Epithelial cell of prostate (primary cell): ENCODE measurements at regions not wholly inside any gene's neighbourhood (a gene's known extent, or its start where the extent isn't known, plus 50 kb on each side); places are given as distances from the start of the nearest gene placed in this dataset.

Source experiments
- DNase-seq: peaks from one replicate; pipeline ENCODE4 v3.0.0-alpha.2; 2011; ENCODE audit warnings: low read depth, low spot score
- H3K27ac ChIP-seq: fragments of 450-650 bp; 2 replicates; pipeline ENCODE4 v1.5.1; 2017; ENCODE audit warnings: mild to moderate bottlenecking

DNA sequence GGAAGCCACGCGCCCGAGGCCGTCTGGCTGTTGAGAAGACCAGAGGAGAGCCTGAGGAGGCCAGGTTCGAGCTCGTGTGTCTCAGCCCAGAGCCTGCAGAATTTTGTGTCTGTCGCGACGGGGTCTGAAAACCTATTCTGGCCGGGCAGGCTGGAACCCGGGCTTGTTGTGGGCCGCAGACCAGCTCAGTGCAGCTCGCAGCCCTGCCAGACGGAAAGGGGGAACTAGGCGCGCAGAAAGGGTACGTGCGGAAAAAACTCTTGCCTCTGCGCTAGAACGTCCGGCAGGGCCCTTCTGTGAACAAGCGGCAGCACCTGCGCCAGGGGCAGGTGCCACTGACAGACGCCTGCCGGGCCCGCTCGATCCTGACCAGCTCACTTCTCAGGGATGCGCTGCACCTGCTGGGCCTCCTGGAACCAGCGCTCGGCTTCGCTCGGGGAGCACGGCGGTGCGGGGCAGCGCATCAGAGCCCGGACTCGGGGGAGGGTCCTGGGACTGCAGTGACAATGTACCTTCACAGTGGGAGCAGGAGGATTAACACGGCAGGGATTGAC lies 409.3 kb downstream of the BRD1 start:
- H3K27ac ChIP-seq = no peak overlapping the region
- no peak for DNase-seq

DNA sequence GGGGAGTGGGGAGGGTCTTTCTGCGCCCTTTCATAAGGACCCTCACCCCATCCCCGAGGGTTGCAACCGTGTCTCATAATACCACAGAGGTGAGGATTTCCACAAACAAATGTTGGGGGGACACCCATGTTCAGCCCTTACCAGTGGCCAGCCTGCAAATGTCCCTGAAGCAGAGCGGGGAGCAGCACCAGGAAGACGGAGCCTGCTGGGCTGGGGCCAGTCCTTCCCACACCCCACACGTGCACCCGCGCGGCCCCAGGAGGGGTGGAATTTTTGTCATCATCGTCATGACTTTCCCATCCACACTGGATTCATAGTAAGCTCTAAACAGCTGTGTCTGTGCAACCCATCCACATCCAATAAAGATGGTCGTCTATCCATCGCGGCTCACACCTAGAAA lies 409.8 kb downstream of the BRD1 start:
- DNase-seq = no peak
- no peak overlapping the region for H3K27ac ChIP-seq

DNA sequence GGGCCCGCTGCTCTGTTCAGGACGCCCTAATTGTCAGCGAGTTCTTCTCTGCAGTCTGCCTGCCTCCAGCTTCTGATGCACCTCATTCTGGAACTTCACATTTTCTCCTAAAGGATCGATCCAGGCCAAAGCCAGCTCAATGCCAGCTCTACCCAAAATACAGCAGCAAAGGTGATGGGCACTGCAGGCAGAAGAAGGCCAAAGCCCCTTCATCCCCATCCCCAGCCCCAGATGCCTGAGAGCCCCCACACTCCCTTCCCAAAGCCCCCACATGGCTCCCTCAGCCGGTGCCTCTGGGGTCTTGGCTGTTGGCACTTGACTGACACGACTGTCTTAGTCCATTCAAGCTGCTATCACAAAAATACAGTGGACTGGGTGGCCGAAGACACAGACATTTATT lies 410.3 kb downstream of the BRD1 start:
- DNase-seq = no peak
- H3K27ac ChIP-seq = no peak overlapping the region

DNA sequence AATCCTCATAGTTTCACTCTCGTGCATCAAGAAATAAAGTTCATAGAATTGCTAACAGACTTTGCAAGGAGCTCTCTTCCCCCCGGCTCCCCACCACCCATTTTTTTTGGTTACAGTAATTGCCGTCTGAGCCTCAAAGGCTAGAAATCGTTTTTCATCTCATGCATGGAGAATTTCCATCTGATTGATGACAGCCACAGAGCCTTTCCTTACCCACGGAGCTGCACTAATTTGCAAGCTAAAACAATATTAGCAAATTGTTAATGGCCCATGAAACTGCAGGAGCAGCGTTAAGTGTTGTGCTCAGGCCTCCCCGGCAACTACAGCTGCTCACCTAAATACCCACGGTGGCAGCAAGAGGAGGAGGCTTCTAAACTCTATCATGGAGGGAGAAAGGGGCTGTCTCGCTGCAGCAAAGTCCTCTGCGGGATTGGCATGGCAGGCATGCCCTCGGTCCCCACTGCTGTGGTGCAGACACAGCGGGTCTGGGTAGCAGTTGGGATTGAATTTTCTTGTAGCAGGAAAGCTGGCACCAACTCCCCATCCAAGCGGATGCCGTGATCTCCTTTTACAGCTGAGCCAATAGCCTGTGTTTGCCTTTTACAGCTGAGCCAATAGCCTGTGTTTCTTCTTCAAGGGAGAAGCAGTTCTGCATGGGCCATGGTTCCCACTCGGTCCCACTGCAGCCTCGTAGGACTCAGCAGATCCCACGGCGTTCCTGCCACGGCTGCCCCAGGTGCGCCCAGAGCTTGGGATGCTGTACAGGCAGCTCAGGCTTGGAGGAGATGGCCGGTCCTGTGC lies 412.3 kb downstream of the BRD1 start:
- DNase-seq = no peak
- H3K27ac ChIP-seq = no peak overlapping the region

DNA sequence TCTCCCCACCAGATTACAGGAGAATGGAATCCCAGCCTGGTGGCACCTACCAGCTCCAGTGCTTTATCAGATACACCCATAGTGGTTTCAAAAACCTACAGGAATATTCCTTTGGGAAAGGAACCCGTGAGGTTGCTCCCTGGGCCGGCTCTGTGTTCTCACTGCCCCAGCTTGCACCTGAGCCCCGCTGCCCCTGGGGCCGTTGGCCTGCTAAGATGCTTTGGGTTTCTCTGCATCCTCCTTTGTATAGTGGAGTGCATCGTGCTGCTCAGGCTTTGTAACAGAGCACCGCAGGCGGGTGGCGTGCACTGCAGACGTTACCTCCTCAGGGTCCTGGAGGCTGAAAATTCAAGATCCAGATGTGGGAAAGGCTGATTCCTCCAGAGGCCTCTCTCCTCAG lies 414.1 kb downstream of the BRD1 start:
- no peak for DNase-seq
- no peak overlapping the region for H3K27ac ChIP-seq

DNA sequence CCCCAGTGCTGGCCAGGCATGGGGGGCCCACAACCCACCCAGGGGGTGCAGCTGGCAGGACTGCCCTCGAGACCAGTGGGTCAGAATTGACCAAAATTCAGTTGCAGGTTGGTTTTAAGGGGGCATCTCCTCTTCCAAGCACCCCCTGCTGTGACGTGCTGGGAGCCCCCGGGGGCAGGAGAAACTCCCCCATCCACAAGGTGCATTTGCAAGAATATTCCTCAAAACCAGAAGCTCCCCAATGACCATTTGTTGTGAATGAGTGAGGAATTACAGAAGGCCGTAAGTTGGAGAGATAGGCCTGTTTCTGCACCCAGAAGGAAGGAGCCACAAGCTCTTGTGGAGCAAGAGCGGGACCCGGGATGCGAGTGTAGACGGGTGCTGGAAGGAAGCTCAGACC lies 414.5 kb downstream of the BRD1 start:
- H3K27ac ChIP-seq = no peak overlapping the region
- DNase-seq = no peak

DNA sequence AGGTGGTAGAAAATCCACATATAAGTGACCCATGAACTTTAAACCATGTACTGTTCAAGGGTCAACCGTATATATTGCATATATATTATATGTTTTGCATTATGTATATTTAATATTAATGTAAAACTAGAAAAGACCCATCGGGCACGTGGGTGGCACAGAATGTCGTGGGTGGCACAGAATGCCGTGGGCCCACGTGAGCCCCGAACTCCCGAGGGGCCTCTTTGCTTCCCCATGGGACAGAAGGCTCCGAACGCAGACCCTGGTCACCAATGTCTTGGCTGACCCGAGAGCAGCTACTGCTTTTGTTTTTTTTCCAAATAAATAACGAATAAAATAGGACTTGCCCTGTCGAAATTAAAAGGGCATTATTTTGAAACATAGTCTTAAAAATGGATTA lies 415.4 kb downstream of the BRD1 start:
- no peak for DNase-seq

DNA sequence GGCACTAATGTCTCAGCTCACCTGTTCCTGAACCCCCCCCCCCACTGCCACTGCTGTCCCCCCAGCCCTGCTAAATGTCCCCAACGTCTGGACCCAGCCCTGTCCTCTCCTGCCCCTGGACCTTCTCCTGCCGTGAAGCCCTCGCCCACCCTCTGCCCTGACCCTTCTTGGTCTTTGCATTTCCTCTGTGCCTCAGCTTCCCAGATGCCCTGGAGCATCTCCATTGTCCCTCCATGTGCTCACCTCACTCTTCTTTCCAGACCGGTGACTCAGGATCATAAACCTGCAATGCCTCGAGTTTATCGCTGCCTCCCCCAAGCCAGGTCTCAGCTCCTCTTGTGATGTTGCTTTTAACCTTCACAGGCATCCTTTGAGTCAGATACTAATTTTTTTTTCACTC lies 416.4 kb downstream of the BRD1 start:
- no peak for DNase-seq
- no peak overlapping the region for H3K27ac ChIP-seq

More for the DNA sequence above, 415.4 kb downstream of the BRD1 start:
- no peak overlapping the region for H3K27ac ChIP-seq

DNA sequence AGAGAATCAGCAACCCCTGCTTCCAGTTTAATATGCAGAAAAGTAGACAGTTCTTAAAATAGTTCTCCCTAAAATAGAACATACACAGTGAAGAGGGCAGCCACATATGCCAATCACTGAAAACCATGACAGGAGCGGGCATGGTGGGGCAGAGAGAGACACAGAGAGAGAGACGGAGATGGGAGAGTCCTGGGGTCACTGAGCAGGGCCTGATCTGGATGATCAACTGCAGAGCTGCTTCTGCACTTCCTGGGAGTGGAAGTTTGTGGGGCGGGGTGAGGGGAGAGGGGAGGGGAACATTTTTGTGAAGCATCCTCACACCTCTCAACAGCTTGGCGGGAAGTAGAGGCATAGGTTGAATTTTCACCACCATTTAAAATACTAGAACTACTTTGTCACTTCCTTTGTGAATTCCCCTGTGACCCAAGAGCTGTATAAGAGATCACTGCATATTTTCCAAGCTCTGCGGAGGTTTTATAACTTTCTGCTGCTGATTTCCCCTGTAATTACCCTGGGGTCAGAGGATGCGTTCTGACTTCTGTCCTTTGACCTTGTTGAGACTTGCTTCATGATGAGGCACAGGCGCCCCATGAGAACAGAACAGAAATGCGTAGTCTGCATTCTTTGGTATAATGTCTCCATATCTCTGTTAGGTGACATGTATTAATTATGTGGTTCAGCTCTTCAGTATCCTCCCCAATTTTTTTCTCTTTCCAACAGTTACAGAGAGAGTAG lies 419.4 kb downstream of the BRD1 start:
- DNase-seq = no peak
- no peak overlapping the region for H3K27ac ChIP-seq

DNA sequence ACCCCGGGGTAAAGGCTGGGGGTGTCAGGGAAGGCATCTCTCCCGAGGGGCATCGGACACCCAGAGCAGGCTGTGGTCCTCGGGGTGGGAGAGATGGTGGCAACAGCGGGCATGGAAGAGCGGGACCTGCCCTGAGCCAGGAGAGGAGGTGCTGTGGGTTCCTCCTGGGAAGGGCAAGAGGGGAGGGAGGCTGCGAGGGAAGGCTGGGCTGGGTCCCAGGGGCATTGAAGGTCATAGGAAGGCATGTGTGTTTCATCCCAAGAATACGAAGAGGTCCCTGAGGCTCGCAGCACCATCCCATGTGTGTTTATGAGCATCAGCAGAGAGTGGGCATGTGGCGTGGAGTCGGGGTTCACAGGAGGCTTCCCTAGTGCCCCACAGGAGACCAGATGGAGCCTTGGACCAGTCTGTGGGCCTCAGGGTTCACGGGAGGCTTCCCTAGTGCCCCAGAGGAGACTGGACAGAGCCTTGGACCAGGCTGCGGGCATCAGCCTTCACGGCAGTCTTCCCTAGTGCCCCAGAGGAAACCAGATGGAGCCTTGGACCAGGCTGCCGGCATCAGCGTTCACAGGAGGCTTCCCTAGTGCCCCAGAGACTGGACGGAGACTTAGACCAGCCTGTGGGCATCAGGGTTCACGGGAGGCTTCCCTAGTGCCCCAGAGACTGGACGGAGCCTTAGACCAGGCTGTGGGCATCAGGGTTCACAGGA lies 420.6 kb downstream of the BRD1 start:
- H3K27ac ChIP-seq = no peak overlapping the region
- DNase-seq = no peak

DNA sequence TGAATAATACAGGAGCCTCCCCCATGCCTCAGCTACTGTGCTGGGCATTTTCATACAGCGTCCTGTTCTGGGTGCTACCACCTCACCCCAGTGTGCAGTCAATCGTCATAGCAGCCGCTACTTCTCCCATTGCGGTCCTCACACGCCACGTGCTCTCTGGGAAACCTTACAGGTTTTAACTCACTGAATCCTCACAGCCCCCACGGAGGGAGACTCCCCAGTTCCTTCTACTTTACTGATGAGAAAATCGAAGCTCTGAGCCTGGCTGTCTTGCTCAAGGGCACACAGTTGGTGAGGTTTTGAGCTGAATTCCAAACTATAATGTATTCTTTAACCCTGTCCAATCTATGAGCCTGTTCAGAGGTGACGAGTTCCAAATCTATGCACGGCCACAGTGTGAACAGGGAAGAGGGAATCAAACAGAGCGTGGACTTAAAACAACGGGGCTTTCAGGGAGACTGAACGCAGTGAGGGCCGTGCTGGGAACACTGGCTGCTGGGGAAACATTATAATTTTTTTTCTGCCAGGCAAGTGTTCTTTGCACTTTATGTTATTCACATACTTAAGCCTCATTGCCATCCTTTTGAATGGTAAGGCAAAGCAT lies 421.5 kb downstream of the BRD1 start:
- H3K27ac ChIP-seq = no peak overlapping the region
- no peak for DNase-seq

DNA sequence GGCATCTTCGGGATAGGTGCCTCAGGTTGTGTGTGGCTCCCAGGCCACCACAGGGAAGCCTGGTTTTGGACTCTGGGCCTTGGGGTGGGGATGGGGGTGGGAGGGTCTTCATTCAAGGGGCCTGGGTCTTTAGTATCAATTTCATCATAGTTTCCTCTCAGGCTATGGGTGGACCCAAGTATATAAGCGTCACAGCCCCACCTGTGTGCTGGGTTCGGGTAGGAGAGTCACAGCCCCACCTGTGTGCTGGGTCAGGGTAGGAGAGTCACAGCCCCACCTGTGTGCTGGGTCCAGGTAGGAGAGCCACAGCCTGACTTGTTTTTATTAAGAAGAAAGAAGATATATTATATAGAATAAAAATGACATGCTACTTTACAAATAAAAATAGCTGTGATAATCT lies 422.1 kb downstream of the BRD1 start:
- H3K27ac ChIP-seq = no peak overlapping the region
- no peak for DNase-seq

DNA sequence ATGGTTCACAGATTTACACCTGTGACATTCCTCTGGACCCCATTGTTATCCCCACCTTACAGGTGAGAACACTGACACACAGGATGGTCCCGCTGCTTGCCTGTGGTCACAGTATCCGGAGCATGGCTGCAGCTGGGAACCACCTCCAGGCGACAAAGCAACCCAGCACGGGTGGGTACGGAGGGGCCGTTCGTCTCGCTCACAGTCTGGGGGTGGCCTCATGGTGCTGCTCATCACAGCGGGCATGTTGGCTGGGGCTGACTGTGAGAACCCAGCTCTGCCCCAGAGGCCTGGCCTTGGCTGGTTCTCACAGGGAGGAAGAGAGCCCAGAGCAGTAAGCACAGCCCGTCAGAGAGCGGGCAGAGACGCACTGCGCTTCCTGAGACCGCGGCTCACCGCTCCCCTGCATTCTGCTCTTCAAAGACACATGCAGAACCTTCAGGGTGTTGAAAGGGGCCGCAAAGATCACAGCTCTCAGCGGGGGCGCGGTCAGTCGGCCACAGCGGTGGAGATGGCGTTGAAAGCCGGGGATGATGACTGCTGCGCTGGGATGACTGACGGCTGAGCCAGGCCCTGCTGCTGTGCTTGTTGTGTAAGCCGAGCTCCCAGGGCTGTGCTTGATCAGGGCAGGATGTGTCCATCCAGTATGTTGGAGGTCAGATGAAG lies 423.0 kb downstream of the BRD1 start:
- no peak for DNase-seq
- no peak overlapping the region for H3K27ac ChIP-seq

DNA sequence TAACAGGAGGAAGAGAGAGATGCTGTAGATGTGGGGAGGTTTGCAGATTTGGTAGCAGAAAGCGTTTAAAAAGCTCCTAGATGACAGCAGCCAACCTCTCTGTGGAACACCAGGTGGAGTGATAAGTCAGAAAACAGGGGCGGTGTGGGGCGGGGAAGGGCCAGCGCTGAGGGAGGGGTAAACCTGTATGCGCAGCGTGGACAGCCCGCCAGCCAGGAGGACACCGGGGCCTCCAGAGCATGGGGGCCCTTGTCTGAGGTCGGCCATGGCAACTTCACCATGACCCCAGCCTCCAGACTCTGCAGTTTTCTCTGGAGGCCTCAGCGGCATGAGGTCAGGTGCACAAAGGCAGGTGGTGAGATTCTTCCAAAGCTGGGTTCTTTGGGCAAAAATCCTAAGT lies 423.7 kb downstream of the BRD1 start:
- no peak for DNase-seq
- no peak overlapping the region for H3K27ac ChIP-seq

DNA sequence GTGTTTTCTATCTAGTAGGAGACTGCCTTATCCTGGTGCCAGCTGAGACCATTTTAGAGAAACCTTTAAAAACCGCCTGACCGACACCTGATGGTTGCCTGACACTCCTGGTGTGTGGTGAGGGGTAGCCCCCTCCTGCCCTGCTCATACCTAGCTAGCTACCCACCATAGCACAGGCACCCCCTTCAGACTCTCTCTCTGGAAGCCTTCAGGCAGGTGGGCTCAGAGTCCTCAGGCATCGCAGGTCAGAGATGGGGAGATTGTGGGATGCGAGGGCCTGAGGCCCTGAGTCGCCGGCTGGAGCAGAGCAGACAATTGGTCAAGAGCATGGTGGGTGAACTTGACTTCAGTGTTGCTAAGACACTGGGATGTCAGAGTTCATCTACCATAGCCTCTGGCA lies 424.6 kb downstream of the BRD1 start:
- no peak for DNase-seq
- H3K27ac ChIP-seq = no peak overlapping the region

DNA sequence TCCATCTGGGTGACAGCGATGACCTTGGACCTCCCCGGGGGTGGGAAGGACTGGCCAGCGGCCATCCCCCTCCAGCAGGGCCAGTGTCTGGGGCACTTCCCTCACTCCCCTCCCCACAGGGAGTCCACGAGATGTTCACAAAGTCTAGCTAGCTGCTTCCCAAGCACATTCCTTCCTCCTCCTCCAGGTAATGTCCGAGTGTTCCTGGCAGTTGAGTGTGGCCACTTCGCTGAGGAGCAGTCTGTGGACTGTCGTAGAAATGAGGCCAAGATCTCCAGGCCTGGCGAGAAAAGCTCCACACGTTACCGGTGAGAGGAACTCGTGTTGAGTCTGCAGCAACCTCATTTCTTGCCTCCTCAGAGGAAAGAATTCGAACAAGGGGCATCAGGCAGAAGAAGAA lies 425.5 kb downstream of the BRD1 start:
- H3K27ac ChIP-seq = no peak overlapping the region
- no peak for DNase-seq

DNA sequence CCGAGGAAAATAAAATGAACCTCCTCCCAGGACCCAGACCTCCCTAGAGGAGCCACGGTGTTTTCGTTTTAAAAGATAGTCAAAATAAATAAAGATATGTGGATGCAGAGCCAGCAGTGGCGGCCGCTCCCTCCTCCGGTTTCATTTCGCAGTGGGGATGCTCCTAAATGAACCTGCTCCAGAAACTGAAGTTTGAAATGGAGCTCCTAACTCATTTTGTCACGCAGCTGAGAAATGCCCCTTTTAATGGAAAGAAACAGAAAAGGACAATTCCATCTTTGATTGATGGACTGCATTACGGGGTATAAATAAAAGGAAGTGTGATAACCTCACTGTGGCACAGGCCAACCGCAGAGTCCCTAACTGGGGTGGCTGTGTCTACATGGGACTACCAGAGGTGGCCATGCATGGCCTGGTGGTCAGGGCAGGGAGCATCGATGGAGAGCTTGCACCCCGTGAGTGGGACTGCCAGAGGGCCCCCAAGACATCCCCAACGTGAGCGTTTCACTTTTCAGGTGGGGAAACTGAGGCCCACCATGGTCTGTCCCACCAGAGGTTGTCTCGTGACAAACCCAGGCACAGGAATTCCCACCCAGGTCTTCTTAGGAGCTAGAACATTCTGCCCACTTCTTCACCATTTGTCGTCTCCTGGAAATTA lies 426.6 kb downstream of the BRD1 start:
- no peak overlapping the region for H3K27ac ChIP-seq
- no peak for DNase-seq

DNA sequence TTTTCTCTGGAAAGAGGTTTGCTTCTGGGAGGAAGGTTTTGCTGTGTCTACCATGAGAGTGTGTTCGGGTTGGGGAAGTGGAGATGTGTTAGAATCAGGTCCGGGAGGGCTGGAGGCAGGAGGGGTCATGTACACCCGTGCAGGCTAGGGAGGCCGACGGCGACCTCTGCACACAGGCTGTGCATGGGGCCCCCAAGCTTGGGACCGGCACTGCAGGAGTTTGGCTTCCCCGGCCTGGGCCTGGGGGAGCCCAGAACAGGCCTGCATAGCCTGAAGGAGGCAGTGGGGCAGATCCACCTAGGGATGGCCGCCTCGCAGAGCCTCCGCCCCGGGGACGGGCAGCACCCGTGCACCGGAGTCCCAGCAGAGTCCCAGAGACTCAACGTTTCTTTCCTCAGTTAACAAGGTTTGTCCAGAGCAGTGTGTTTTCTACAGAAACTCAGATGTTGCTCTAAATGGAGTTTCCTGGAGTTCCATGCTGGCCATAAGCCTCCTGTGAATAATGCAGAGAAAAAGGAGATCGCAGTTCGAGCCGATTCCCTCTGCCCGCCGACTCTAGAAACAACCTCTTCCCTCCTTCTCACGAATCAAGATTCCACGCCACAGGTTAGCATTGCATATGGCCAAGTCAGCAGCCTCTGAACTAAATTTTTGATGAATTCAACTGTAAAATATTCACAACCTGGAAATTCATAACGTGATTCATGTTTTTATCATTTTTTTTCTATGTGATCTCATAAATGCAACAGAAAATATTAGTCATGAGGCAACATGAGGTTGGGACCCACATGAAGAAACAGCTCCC lies 427.3 kb downstream of the BRD1 start:
- DNase-seq = no peak
- H3K27ac ChIP-seq = no peak overlapping the region

DNA sequence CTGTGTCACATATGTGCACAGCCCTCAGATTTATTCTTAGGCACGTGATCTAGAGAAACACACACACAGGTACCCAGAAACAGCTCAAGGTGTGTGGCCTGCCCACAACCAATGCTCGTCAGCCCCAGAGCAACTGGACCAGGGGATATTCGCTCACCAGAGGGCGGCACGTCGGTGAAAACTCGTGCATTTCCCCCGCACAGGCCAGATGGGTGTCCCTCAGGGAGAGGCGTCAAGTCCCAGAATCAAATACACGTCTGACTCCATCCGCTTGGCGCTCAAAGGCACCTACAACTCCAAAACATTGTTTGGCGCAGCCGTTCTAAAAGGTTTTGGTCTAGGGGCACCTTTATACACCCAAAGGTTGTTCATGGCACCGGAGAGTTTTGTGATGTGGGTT lies 429.0 kb downstream of the BRD1 start:
- DNase-seq = no peak
- H3K27ac ChIP-seq = no peak overlapping the region
